IMR-90 (cell line): ENCODE measurements at regions not wholly inside any gene's neighbourhood (a gene's known extent, or its start where the extent isn't known, plus 50 kb on each side); places are given as distances from the start of the nearest gene placed in this dataset.
"Not testable (repeated sequence)": the region's sequence is repeated elsewhere in the genome, so short reads cannot be mapped to it uniquely, and the experiment has no call there.

Experiments
- MXI1 ChIP-seq: IDR thresholded peaks from 2 replicates; pipeline ENCODE4 v1.6.1; 2012; ENCODE audit warnings: low read depth, mild to moderate bottlenecking, low read length, moderate library complexity, borderline replicate concordance
- POLR2A ChIP-seq: IDR thresholded peaks from 2 replicates; pipeline ENCODE4 v1.6.1; 2012; ENCODE audit warnings: mild to moderate bottlenecking, low read depth, low read length
- RCOR1 ChIP-seq: IDR thresholded peaks from 2 replicates; pipeline ENCODE4 v1.6.1; 2012; ENCODE audit warnings: mild to moderate bottlenecking, low read length, improper control_type of control experiment; ENCODE audit not compliant: insufficient replicate concordance
- TF ChIP-seq, protein P1 (sequence below): conservative IDR thresholded peaks from 2 replicates; pipeline ENCODE4 v1.5.1; 2012; ENCODE audit warnings: mild to moderate bottlenecking, low read depth, low read length, improper control_type of control experiment

DNA sequence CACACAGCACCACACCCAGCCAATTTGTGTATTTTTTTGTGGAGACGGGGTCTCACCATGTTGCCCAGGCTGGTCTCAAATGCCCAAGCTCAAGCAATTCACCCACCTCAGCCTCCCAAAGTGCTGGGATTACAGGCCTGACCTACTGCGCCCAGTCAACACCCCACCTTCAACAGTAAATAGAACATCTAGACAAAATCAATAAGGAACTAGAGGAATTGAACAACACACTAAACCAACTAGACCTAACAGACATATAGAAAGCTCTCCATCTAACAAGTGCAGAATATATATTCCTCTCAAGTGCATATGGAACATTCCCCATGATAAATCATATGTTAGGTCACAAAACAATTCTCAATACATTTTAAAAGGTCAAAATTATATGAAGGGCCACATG is 56.6 kb upstream of the AGAP9 start:
- TF ChIP-seq, protein P1, sequence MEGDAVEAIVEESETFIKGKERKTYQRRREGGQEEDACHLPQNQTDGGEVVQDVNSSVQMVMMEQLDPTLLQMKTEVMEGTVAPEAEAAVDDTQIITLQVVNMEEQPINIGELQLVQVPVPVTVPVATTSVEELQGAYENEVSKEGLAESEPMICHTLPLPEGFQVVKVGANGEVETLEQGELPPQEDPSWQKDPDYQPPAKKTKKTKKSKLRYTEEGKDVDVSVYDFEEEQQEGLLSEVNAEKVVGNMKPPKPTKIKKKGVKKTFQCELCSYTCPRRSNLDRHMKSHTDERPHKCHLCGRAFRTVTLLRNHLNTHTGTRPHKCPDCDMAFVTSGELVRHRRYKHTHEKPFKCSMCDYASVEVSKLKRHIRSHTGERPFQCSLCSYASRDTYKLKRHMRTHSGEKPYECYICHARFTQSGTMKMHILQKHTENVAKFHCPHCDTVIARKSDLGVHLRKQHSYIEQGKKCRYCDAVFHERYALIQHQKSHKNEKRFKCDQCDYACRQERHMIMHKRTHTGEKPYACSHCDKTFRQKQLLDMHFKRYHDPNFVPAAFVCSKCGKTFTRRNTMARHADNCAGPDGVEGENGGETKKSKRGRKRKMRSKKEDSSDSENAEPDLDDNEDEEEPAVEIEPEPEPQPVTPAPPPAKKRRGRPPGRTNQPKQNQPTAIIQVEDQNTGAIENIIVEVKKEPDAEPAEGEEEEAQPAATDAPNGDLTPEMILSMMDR = not testable (repeated sequence)
- not testable (repeated sequence) for TF ChIP-seq RCOR1, POLR2A, MXI1
